ENCODE measurements at regions not wholly inside any gene's neighbourhood (a gene's known extent, or its start where the extent isn't known, plus 50 kb on each side); places are given as distances from the start of the nearest gene placed in this dataset.

GRCh38 chr6:56758553-56758952 lies 115.9 kb upstream of the DST start:
- no peak for DNase-seq (ENCODE audit: low spot score)

More at GRCh38 chr6:56758553-56758952, 115.9 kb upstream of the DST start:
- Mint-ChIP-seq H3K36me3 (ENCODE audit: low read depth) (no peaks in the 10 kb centered on the region), H3K27me3 (ENCODE audit: insufficient read depth, low read depth, poor library complexity) (peaks cover 3% of the 10 kb centered on the region), H3K27ac (peak overlapping the region; percentile 59; the same call in 1 of the 2 replicates), H3K4me1 (peaks cover 53% of the 10 kb centered on the region), H3K9me3 (no peaks in the 10 kb centered on the region), H3K4me3 (no peak overlapping the region)
- Histone ChIP-seq H3K4me2 (no peak overlapping the region), H3K36me3 (ENCODE audit: insufficient read depth) (no peaks in the 10 kb centered on the region), H3K9me2 (ENCODE audit: insufficient read depth) (no peaks in the 10 kb centered on the region), H3K27ac (ENCODE audit: low read depth) (no peak overlapping the region; the same call in 1 of the 2 replicates), H3F3A (replicated peaks; ENCODE audit: low read depth) (no peaks in the 10 kb centered on the region), H3K4me3 (no peak overlapping the region), H3K27me3 (ENCODE audit: insufficient read depth) (no peaks in the 10 kb centered on the region), H2AFZ (no peak overlapping the region), H3K79me2 (replicated peaks; ENCODE audit: insufficient read depth) (peaks cover 97% of the 10 kb centered on the region), H3K4me1 (ENCODE audit: insufficient read depth) (peaks cover 71% of the 10 kb centered on the region), H4K20me1 (replicated peaks; ENCODE audit: insufficient read depth) (no peaks in the 10 kb centered on the region)
- no peak for TF ChIP-seq ETS1 (IDR thresholded peaks at IDR 0.05)
- TF ChIP-seq EZH2phosphoT487 (IDR thresholded peaks at IDR 0.05; ENCODE audit: unreplicated experiment) = no peak
- TF ChIP-seq STAT1 (IDR thresholded peaks at IDR 0.05; ENCODE audit: unreplicated experiment) = no peak
- TF ChIP-seq JUNB (IDR thresholded peaks at IDR 0.05; ENCODE audit: unreplicated experiment) = no peak
- TF ChIP-seq REST (IDR thresholded peaks at IDR 0.05; ENCODE audit: unreplicated experiment) = no peak
- TF ChIP-seq ZNF331 (CRISPR knock-in tag; IDR thresholded peaks at IDR 0.05; ENCODE audit: low read depth) = no peak
- TF ChIP-seq ZNF462 (CRISPR knock-in tag; IDR thresholded peaks at IDR 0.05) = no peak
- no peak for TF ChIP-seq POLR2AphosphoS5 (IDR thresholded peaks at IDR 0.05; ENCODE audit: low read depth)
- no peak for TF ChIP-seq NANOG (IDR thresholded peaks at IDR 0.05; ENCODE audit: borderline replicate concordance)
- TF ChIP-seq EZH2 (IDR thresholded peaks at IDR 0.05; ENCODE audit: low read depth, unreplicated experiment) = no peak
- TF ChIP-seq CTCF (conservative IDR thresholded peaks at IDR 0.05; ENCODE audit: low read depth in 2 of 2) = no peak
- TF ChIP-seq ZNF114 (CRISPR knock-in tag; IDR thresholded peaks at IDR 0.05) = no peak
- no peak for TF ChIP-seq CREB1 (CRISPR knock-in tag; IDR thresholded peaks at IDR 0.05; ENCODE audit: low read depth)
- ATAC-seq = no peak; the same call in 2 of the 3 replicates

Data from GM23338 (cell line).